ENCODE measurements at regions not wholly inside any gene's neighbourhood (a gene's known extent, or its start where the extent isn't known, plus 50 kb on each side); places are given as distances from the start of the nearest gene placed in this dataset.

GRCh38 chr6:27688014-27688586 lies 215.2 kb upstream of the ZNF184 start (continued):
- TF ChIP-seq ZNF776 (CRISPR knock-in tag; IDR thresholded peaks at IDR 0.05) (no peak), ZNF724P (CRISPR knock-in tag; IDR thresholded peaks at IDR 0.05; ENCODE audit: borderline replicate concordance) (no peak), ZNF850 (CRISPR knock-in tag; conservative IDR thresholded peaks at IDR 0.05) (peak; percentile 48; the same call in 1 of the 2 replicates), EHMT2 (IDR thresholded peaks at IDR 0.05; ENCODE audit: borderline replicate concordance, low read depth, low read length) (peak; percentile 66; the same call in 1 of the 2 replicates), PRDM10 (CRISPR knock-in tag; IDR thresholded peaks at IDR 0.05; ENCODE audit: low read depth) (peak; percentile 39; the same call in 1 of the 2 replicates), RNF219 (CRISPR knock-in tag; IDR thresholded peaks at IDR 0.05) (peak; percentile 76; the same call in 1 of the 2 replicates), PHF8 (CRISPR knock-in tag; IDR thresholded peaks at IDR 0.05) (peak; percentile 29; the same call in 1 of the 2 replicates), BRCA1 (CRISPR knock-in tag; IDR thresholded peaks at IDR 0.05) (peak; percentile 62; the same call in 1 of the 2 replicates), ZSCAN29 (CRISPR knock-in tag; conservative IDR thresholded peaks at IDR 0.05) (peak; percentile 98), ZNF292 (CRISPR knock-in tag; IDR thresholded peaks at IDR 0.05; ENCODE audit: borderline replicate concordance, low read depth) (no peak; the same call in 1 of the 2 replicates), MBNL3 (CRISPR knock-in tag; conservative IDR thresholded peaks at IDR 0.05) (no peak), ZNF33A (CRISPR knock-in tag; IDR thresholded peaks at IDR 0.05; ENCODE audit: borderline replicate concordance) (0 out of 2 replicates have a peak, but pooled peaks have one; percentile 69), REL (CRISPR knock-in tag; conservative IDR thresholded peaks at IDR 0.05) (no peak)
- TF ChIP-seq, protein P1, sequence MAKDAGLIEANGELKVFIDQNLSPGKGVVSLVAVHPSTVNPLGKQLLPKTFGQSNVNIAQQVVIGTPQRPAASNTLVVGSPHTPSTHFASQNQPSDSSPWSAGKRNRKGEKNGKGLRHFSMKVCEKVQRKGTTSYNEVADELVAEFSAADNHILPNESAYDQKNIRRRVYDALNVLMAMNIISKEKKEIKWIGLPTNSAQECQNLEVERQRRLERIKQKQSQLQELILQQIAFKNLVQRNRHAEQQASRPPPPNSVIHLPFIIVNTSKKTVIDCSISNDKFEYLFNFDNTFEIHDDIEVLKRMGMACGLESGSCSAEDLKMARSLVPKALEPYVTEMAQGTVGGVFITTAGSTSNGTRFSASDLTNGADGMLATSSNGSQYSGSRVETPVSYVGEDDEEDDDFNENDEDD (CRISPR knock-in tag; IDR thresholded peaks at IDR 0.05; ENCODE audit: borderline replicate concordance) = peak; percentile 82

All from HepG2 (cell line).